A673 (cell line): ENCODE measurements at regions not wholly inside any gene's neighbourhood (a gene's known extent, or its start where the extent isn't known, plus 50 kb on each side); places are given as distances from the start of the nearest gene placed in this dataset.

Experiments
- CTCF ChIP-seq: fragments of 300-800, 200-600 bp; sonication (generic); conservative IDR thresholded peaks from 2 replicates; pipeline ENCODE4 v1.5.1; 2017; ENCODE audit warnings: low read depth, mild to moderate bottlenecking, antibody characterized with exemption, low read length, moderate library complexity, mixed read lengths
- EZH2 ChIP-seq: fragments of 200-600 bp; sonication (generic); IDR thresholded peaks from 2 replicates; pipeline ENCODE4 v1.6.1; 2017; ENCODE audit warnings: borderline replicate concordance, low read depth, mild to moderate bottlenecking, mixed read lengths, antibody characterized with exemption, low read length; ENCODE audit not compliant: poor library complexity, severe bottlenecking

- TF ChIP-seq CTCF (no peak), EZH2 (no peak)
Observed at GRCh38 chr9:27638716-27639115, 65.4 kb upstream of the C9orf72 start.
